ENCODE measurements at regions not wholly inside any gene's neighbourhood (a gene's known extent, or its start where the extent isn't known, plus 50 kb on each side); places are given as distances from the start of the nearest gene placed in this dataset.
A peak's percentile ranks its signal among the peaks of the same experiment; 100 is the strongest.

GRCh38 chr22:26851125-26851524 lies 193.7 kb downstream of the MIAT start:
- no peak overlapping the region for H3K4me3 ChIP-seq (ENCODE audit: low read depth, low read length)
- TF ChIP-seq CTCF (IDR thresholded peaks at IDR 0.05; ENCODE audit: low read depth, low read length) (no peak), POLR2A (IDR thresholded peaks at IDR 0.05; ENCODE audit: extremely low read depth, insufficient read length) (no peak), MYC (IDR thresholded peaks at IDR 0.05; ENCODE audit: low read depth, low read length) (no peak), MAX (IDR thresholded peaks at IDR 0.05; ENCODE audit: low read depth, low read length) (no peak)
- DNase-seq (ENCODE audit: low read depth), result no peak

- DNase-seq (ENCODE audit: low read depth), result peak; percentile 15
- TF ChIP-seq POLR2A (IDR thresholded peaks at IDR 0.05; ENCODE audit: extremely low read depth, insufficient read length) (no peak), CTCF (IDR thresholded peaks at IDR 0.05; ENCODE audit: low read depth, low read length) (no peak), MAX (IDR thresholded peaks at IDR 0.05; ENCODE audit: low read depth, low read length) (no peak), MYC (IDR thresholded peaks at IDR 0.05; ENCODE audit: low read depth, low read length) (no peak)
- no peak overlapping the region for H3K4me3 ChIP-seq (ENCODE audit: low read depth, low read length)
Measured at GRCh38 chr22:26852176-26852575, 194.8 kb downstream of the MIAT start.

GRCh38 chr22:26853071-26853470 lies 195.7 kb downstream of the MIAT start:
- no peak for DNase-seq (ENCODE audit: low read depth)
- no peak overlapping the region for H3K4me3 ChIP-seq (ENCODE audit: low read depth, low read length)
- no peak for TF ChIP-seq POLR2A (IDR thresholded peaks at IDR 0.05; ENCODE audit: extremely low read depth, insufficient read length)
- no peak for TF ChIP-seq CTCF (IDR thresholded peaks at IDR 0.05; ENCODE audit: low read depth, low read length)
- no peak for TF ChIP-seq MYC (IDR thresholded peaks at IDR 0.05; ENCODE audit: low read depth, low read length)
- no peak for TF ChIP-seq MAX (IDR thresholded peaks at IDR 0.05; ENCODE audit: low read depth, low read length)

GRCh38 chr22:26853495-26853894 lies 196.1 kb downstream of the MIAT start:
- no peak for DNase-seq (ENCODE audit: low read depth)
- H3K4me3 ChIP-seq (ENCODE audit: low read depth, low read length), result no peak overlapping the region

GRCh38 chr22:26857169-26857568 lies 199.8 kb downstream of the MIAT start:
- TF ChIP-seq CTCF (IDR thresholded peaks at IDR 0.05; ENCODE audit: low read depth, low read length), result no peak
- no peak for TF ChIP-seq POLR2A (IDR thresholded peaks at IDR 0.05; ENCODE audit: extremely low read depth, insufficient read length)
- TF ChIP-seq MYC (IDR thresholded peaks at IDR 0.05; ENCODE audit: low read depth, low read length), result no peak
- no peak for TF ChIP-seq MAX (IDR thresholded peaks at IDR 0.05; ENCODE audit: low read depth, low read length)

More at GRCh38 chr22:26853495-26853894, 196.1 kb downstream of the MIAT start:
- TF ChIP-seq MAX (IDR thresholded peaks at IDR 0.05; ENCODE audit: low read depth, low read length) (no peak), CTCF (IDR thresholded peaks at IDR 0.05; ENCODE audit: low read depth, low read length) (no peak), POLR2A (IDR thresholded peaks at IDR 0.05; ENCODE audit: extremely low read depth, insufficient read length) (no peak), MYC (IDR thresholded peaks at IDR 0.05; ENCODE audit: low read depth, low read length) (no peak)

GRCh38 chr22:26860301-26860700 lies 202.9 kb downstream of the MIAT start:
- DNase-seq (ENCODE audit: low read depth), result no peak
- no peak for TF ChIP-seq CTCF (IDR thresholded peaks at IDR 0.05; ENCODE audit: low read depth, low read length)
- no peak for TF ChIP-seq MYC (IDR thresholded peaks at IDR 0.05; ENCODE audit: low read depth, low read length)
- TF ChIP-seq MAX (IDR thresholded peaks at IDR 0.05; ENCODE audit: low read depth, low read length), result no peak
- no peak for TF ChIP-seq POLR2A (IDR thresholded peaks at IDR 0.05; ENCODE audit: extremely low read depth, insufficient read length)
- no peak overlapping the region for H3K4me3 ChIP-seq (ENCODE audit: low read depth, low read length)

More at GRCh38 chr22:26857169-26857568, 199.8 kb downstream of the MIAT start:
- H3K4me3 ChIP-seq (ENCODE audit: low read depth, low read length), result no peak overlapping the region
- no peak for DNase-seq (ENCODE audit: low read depth)

Measured in NB4 (cell line).